ENCODE measurements at regions not wholly inside any gene's neighbourhood (a gene's known extent, or its start where the extent isn't known, plus 50 kb on each side); places are given as distances from the start of the nearest gene placed in this dataset.
A peak's percentile ranks its signal among the peaks of the same experiment; 100 is the strongest.

DNA sequence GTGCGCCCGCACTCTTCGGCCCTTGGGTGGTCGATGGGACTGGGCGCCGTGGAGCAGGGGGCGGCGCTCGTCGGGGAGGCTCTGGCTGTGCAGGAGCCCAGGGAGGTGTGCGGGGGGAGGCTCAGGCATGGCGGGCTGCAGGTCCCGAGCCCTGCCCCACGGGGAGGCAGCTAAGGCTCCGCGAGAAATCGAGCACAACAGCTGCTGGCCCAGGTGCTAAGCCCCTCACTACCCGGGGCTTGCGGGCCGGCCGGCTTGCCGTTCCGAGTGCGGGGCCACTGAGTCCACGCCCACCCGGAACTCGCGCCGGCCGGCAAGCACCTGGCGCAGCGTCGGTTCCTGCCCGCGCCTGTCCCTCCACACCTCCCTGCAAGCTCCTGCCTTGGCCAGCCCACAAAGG is 462.3 kb upstream of the JARID2 start:
- DNase-seq (ENCODE audit: low spot score): no peak

DNA sequence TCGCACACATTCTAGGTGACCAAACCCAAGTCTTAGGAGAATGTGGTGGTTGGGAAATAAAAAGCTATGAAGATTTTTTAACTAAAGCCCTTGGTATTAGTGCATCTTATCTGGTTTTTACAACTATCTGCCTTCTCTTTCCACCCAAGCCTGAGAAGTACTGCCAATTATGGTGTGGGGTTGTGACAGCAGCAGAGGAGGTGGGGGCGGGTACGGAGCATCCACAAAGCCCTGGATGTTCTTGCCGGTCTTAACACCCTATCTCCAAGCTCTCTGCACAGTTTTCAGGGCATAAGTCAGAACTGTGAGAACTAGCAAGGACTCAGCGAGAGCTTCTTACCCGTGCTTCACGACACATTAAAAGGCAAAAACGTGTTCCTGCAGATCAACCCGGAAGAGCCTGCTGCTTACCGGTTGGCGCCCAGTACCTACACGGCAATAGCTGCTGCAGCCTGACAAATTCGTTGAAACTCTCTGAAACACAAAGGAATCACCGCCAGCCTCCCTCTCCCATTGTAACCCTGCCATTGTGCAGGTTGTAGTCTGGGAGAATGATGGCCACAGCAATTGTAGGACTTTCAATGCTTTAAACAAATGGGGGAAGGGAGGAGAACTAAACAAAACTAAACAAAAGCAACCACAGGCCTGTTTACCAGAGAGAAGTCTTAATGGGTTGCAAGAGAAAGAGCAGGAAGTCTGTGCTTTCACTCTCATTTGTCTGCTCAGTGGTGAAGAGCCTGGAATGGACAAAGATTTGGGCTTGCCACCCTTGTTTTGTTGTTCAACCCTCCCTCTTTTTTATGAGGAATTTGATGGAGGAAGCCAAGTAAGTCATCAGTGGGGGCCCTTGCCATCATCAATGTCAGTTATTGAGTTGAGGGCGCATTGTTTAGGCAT is 461.0 kb upstream of the JARID2 start:
- no peak for DNase-seq (ENCODE audit: low spot score)

DNA sequence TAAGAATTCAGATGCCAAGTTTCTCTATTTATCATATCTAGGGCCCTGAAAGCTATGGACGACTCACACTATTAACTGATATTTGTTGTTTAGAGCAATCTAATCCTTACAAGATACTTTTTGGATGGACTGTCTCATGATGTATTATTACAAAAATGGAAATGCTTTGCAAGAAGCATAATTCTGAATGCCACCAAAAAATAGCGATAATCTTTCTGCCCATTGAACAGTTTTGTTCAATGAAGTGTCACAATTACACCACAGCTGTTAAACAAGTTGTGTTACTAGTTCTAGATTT is 460.4 kb upstream of the JARID2 start:
- no peak for DNase-seq (ENCODE audit: low spot score)

DNA sequence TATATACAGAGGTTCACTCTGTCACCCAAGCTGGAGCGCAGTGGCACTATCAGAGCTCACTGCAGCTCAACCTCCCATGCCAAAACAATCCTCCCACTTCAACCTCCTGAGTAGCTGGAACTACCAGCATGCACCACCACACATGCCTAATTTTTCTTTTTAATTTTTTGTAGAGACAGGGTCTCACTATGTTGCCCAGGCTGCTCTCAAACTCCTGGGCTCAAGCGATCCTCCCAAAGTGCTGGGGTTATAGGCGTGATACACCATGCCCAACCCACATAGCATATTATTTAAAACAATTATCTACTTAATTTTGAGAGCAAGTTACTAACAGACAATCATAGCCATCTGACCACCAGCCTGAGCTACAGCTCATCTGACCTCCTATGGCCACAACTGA is 459.9 kb upstream of the JARID2 start:
- DNase-seq (ENCODE audit: low spot score): no peak

DNA sequence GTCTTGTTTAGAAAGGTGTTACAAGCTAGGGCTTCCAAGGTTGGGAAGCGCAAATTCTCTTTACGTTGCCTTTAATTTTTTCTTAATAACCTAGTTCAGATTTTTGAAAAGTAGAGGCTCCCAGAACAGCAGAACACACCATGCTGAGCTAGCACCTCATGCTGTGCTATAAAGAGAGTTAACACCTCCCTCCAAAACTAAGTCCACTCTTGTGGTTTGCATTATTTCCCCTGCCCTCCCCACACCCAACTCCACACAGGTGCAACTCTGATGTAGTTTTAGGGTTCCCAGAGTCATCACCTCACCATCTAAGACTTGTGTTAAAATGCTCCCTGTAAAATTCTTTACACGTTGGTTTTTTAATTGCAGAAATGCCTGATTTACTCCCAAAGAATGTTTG is 459.4 kb upstream of the JARID2 start:
- DNase-seq (ENCODE audit: low spot score): no peak

DNA sequence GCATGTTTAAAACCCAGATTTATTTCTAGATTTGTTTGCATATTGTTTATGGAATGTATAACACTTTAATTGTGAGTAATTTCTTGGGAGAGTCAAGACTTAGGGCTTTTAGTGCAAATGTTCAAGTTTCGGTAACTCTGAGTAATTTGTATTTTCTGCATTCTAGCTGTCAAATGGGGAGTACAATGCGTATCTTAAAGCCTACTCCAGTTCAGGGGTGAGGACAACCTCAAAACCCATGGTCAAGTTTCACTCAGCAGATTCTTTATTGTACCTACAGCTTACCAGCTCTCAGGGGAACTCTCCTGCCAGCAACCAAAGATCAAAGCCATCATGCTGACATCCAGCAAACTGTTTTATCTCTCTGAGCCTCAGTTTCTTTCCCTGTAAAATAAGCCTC is 458.6 kb upstream of the JARID2 start:
- no peak for DNase-seq (ENCODE audit: low spot score)

DNA sequence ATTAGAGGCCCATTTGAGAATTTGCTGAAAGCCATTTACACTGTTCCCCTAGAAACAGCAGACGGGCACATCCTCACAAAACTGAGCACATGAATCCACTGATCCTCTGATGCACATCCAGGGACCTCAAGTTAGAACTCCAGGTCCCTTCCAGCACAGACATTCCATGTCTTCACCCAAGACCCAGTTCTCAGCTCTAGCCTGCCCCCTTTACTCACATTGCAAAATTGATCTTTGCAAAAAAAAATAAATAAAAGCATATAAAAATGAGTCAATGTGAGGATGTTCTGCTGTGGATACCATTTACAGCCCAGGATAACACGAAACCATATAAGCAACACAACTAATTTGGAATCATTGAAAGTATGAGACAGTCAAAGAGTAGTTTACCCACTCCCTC is 458.2 kb upstream of the JARID2 start:
- DNase-seq (ENCODE audit: low spot score): no peak

DNA sequence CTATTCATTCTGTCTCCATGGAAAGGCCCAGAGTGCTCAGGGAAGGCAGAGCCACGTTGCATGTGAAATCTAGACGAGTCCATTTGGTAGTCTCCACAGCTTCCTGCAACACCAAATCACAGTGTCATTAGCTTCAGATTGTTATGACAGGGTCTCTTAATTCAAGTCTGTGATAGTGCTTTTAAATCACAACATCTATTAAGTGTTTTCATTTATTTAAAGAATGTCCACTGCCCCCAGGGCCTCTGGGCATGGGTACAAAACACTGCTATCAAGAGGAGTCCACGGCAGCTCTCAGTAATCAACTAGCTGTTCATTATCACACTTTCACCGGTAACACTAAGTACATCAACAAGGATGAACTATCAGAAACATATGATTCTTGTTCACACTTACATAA is 455.9 kb upstream of the JARID2 start:
- DNase-seq (ENCODE audit: low spot score): no peak

DNA sequence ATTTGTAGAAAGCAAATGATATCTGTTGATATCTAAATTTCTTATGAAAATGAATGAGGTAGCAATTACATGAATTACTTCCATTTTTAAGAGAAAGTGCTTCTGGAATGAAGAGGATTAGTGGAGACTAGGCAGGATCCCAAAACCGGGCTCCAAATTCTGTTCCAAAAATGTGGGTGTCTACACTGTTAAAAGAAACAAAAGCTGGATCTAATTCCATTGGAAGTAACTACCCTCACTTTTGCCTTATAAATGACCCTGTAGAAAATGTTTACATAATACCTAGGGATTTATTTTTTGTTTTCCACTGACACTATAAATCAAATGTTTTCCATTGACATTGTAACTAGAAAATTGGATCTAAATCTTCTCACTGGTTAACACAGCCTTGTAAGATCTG is 454.9 kb upstream of the JARID2 start:
- DNase-seq (ENCODE audit: low spot score): no peak

DNA sequence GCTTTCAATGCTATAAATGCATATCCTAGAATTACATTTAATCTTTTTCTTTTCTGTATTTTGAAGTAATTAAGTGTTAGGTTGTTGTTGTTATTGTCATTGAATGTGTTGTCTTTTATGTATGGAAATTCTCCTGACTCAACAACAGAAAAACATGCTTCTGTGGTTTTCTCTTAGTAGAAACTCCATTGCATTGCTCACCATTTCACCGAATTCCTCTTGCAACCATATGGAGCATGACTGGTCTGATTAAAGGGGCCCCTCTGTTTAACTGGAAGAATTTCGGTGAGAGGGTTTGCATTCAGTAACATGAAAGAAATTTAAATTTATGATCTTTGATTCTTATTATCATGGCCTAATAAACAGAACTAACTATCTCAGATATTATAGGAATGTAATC is 454.3 kb upstream of the JARID2 start:
- DNase-seq (ENCODE audit: low spot score): no peak

DNA sequence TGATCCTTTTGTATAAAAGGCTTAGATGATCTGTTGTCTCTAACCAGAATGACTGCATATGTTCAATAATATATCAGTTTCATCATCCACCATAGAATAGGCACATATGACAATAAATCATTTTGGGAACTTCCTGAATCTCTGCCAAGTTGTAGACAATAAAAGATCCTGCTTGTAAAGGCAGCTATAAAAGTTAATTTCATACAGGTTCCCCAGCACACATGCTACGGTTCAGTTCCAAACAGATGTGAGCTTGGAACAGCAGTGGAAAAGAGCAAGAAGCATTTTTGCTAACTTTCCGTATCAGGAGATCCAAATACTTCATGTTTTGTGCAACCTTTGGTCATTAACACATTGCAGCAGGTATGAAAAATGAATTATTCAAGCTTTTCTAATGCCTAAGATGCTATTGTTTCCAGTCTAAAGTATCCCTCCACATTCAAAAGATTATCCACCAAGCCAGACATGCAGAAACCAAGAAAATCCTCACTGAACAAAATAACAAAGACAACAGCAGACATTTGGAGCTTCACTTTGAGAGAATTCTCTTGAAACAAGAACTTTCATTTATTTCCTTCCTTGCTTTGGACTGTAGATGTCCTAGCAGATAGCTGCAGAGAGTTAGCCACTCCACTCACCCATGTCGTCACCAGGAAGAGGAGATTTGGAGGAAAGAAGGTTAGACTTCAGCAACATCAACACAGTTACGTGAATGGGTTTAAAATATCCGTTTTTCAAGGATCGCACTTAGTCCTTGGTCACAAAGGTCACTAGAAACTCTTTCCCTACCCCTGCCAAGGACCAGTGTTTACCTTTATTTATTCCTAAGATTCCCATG is 453.5 kb upstream of the JARID2 start:
- DNase-seq (ENCODE audit: low spot score): no peak

DNA sequence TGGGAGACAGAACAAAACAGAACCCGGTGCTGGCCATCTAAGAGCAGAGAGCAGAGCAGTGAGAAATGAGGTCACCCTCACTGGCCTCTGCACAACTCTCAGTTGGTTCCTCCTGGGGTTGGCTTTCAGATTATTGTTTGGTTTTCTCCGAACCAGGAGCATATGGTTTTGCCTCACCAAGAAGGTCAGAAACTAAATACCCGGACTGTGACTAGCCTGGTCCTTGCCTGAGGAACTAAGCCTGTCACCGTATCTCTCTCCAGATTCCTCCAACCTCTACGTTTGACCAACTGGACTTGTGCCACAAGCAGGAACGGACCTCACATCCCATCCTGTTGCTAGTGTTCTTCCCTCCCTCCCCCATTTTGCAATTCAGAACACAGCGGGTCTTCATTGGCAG is 450.4 kb upstream of the JARID2 start:
- no peak for DNase-seq (ENCODE audit: low spot score)

DNA sequence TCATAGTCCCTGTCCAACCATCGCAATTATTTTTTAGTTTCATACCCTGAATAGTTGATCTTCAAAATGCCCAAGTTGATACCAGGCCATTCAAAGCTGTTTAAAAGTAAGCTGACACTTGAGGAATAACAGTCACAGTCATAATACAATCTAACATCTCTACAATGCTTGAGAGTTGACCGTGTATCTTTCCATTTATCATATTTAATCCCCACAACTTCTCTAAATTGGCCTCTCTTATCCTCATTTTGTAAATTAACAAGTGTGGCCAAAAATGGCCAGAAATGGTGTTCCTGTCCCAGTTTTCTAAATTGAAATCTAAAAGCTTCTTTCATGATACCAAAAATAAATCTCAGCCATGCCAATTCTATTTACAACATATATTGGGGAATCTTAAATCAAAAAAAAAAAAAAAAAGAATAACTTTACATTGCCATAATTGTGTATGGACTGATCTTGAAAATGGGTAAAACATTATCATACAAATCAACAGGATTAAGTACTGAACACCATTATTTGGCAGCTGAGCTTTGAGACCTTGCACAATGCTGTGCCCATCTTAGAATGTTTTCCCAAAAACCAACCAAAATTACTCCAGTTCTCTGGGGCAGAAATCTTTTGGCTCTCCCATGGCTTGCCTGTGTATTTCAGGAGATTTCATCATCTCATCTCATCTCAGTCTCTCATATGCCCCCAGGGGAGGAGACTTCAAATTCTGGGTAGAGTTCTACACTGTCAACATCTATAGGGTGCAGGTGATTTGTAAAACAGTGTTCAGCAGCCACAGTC is 448.7 kb upstream of the JARID2 start:
- DNase-seq (ENCODE audit: low spot score): no peak

DNA sequence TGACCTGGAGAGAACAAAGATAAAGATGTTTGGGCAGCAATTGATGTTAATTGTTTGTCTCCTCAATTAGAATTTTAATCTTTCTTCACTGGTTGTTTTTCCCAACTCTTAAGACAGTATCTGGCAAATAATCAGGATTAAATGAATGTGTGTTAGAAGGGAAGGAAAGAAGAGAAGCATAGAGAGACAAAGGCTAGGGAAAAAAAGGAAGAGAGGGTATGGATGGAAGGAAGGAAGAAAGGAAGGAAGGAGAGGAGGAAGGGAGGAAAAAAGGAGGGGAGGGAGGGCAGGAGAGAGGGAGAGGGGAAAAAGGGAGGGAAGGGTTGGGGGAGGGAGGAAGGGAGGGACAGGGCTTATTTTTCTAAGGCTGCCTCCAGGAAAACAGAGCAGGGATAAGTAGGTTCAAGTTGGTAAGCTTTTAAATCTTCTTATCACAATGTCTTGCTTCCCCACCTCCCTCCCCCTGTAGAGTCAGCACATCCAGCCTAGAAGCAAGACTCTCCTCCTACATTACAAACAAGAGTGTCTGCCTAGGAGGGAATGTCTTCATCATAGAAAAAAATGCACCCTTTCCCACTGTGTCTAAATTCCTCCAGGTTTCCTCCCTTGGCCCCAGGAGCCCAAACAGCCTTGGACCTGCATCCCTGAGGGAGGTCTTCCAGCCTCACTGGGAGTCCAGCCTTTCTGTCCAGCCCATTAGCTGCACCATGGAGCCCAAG is 447.8 kb upstream of the JARID2 start:
- no peak for DNase-seq (ENCODE audit: low spot score)

DNA sequence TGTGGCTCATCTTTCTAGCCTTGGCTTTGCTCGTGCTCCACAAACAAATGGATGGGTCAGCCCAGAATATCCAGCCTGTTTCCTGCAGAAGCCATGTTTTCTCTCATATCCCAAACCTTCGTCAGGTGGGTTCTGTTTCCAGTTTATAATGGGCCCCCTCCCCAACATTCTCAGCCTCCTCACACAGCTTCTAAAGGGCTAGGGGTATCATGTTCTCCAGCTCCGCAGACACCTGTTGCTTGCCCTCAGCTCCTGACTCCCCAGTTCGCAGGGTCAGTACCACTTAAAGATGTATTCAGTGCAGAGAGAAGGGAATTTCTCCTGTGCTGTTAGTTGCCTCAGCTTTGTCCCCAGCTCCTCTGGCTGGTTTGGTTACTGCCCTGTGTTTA is 447.3 kb upstream of the JARID2 start:
- no peak for DNase-seq (ENCODE audit: low spot score)

DNA sequence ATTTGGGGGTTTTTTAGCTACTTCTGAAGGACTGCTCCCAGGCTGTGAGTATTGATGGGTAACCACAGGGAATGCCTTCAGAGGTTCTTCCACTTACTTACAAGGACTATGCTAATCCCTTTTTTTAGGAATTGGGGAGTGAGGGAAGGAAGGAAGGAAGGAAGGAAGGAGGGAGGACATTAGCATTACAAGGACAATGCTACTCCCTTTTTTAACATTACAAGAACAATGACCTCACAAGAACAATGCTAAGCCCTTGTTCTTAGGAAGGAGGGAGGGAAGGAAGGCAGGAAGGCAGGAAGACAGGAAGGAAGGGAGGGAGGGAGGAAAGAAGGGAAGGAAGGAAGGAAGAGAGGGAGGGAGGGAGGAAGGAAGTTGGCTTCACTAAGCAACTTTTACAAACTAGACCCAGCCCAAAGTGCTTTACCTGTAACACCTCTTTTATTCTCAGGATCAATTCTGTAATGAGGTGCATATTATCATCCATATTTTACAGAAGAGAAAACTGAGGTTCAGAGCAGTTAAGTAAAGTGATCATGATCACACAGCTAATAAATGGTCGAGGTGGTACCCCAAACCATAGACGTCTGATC is 446.8 kb upstream of the JARID2 start:
- no peak for DNase-seq (ENCODE audit: low spot score)

DNA sequence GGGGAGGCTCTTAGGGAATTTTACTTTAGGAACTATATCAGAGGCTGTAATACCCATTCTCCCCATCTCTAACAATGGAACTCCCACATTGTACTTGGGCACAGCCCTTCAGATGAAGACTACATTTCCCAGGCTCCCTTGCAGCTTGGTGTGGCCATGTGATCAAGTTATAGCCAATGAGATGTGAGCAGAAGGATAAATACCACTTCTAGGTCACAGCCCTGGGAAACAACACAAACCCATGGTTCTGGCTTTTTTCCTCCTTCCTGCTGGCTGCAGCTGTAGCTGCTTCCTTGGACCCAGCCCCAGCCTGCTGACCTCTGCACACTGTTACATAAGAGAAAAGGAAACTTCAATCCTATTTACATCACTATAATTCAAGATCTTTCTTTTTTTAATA is 445.9 kb upstream of the JARID2 start:
- DNase-seq (ENCODE audit: low spot score): peak; percentile 45

DNA sequence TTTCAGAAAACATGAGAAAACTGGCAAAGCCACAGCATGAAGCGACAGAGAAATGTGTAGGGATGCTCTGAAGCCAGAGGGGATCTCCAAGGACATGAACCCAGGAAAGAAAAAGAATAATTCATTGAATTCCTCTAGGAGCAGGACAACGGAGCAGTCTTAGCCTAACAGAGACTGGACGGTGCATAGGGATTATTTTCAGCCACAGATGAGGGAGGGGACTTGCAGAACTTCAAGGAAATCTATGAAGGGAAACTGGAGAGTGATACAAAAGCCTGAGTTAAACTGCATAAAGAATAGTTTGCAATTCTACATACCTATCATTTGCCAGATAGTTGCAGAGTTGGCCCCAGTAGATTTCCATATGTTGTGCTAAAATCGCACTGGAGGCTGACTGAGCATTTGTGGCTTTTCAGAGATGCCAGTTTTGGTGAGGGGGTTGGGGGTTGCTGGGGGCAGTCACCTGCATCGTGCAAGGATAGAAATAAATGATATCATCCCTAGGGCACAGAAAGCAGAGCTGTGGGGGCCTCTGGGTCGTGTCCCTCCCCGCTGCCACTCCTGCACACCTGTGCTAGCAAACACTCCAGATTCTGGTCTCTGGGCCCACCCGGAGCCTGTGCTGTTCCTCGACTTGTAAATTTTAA is 443.2 kb upstream of the JARID2 start:
- no peak for DNase-seq (ENCODE audit: low spot score)

DNA sequence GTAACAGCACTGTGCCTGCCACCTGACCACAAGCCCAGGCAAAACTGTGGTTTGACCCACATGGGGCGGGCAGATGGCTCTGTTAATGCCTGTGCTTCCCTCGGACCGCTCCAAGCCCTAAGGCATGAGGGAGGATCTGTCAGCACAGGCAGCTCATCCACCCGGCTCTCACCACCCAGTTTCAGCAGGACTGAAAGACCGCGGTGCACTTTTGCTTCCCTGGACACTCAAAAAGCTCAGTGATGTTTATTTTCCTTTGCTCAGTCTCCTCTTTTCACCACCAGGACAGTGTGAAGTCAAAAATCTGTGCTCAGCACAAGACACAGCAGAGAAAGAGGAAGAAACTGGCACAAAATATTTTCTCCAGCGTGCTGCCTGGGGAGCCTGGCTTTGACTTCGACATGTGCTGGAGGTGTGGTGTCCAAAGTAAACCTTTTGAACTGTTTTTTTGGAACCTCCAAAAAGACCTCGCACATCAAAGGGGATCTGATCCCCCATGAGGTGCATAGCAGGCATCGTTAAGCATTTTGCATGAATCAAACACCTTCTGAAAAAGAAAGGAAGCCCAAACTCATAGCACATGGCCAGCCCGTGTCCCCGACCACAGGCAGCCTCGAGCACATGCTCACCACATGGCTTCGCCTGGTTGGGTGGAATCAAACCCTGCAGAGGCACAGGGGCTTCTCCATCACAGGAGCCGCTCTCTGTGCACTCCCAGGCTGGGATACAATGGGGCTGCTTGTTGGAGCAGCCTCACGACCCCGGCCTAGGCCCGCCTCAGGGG is 441.7 kb upstream of the JARID2 start:
- no peak for DNase-seq (ENCODE audit: low spot score)

DNA sequence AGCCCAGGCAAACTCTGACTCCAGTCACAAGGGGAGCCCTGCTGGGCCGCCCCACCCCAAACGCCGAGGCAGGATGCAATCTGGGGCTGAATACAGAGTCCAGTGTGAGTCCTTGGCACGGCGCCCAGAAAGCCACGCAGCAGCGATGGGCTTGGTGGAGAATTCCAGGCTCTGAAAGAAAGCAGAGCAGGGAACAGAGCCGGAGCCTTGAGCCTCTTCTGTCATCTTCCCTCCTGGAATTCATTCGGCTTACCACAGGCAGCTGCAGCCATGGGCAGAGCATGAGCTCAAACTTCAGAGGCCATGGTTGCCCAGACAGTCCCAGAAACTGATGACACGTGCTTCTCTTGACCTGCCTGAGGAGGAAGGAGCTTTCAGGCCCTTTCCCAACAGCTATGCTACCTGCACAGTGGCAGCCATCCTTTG is 441.1 kb upstream of the JARID2 start:
- DNase-seq (ENCODE audit: low spot score): peak; percentile 78
